ENCODE measurements at regions not wholly inside any gene's neighbourhood (a gene's known extent, or its start where the extent isn't known, plus 50 kb on each side); places are given as distances from the start of the nearest gene placed in this dataset.

DNA sequence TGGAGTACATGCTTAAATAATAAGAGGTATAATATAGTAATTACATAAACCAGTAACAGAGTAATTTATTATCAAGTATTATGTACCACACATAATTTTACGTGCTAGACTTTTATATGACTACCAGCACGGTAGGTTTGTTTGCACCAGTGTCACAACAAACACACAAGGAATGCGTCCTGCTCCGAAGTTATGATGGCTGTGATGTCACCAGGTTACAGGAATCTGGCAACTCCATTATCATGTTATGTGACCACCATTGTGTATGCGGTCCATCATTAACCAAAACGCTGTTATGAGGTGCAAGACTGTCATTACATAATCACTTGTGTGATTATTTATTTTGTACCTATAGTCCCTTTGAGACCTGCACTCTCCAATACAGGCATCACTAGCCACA, 235.2 kb upstream of the PMEPA1 start:
- TF ChIP-seq, protein P1, sequence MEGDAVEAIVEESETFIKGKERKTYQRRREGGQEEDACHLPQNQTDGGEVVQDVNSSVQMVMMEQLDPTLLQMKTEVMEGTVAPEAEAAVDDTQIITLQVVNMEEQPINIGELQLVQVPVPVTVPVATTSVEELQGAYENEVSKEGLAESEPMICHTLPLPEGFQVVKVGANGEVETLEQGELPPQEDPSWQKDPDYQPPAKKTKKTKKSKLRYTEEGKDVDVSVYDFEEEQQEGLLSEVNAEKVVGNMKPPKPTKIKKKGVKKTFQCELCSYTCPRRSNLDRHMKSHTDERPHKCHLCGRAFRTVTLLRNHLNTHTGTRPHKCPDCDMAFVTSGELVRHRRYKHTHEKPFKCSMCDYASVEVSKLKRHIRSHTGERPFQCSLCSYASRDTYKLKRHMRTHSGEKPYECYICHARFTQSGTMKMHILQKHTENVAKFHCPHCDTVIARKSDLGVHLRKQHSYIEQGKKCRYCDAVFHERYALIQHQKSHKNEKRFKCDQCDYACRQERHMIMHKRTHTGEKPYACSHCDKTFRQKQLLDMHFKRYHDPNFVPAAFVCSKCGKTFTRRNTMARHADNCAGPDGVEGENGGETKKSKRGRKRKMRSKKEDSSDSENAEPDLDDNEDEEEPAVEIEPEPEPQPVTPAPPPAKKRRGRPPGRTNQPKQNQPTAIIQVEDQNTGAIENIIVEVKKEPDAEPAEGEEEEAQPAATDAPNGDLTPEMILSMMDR (conservative IDR thresholded peaks at IDR 0.05; ENCODE audit: low read depth, low read length): no peak
- TF ChIP-seq, protein P2, sequence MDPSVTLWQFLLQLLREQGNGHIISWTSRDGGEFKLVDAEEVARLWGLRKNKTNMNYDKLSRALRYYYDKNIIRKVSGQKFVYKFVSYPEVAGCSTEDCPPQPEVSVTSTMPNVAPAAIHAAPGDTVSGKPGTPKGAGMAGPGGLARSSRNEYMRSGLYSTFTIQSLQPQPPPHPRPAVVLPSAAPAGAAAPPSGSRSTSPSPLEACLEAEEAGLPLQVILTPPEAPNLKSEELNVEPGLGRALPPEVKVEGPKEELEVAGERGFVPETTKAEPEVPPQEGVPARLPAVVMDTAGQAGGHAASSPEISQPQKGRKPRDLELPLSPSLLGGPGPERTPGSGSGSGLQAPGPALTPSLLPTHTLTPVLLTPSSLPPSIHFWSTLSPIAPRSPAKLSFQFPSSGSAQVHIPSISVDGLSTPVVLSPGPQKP (IDR thresholded peaks at IDR 0.05; ENCODE audit: borderline replicate concordance, low read depth, low read length): no peak
- no peak for TF ChIP-seq BHLHE40 (IDR thresholded peaks at IDR 0.05; ENCODE audit: low read depth, low read length)
- no peak for TF ChIP-seq RAD21 (IDR thresholded peaks at IDR 0.05; ENCODE audit: low read length)
- TF ChIP-seq CEBPB (IDR thresholded peaks at IDR 0.05; ENCODE audit: low read depth, low read length): no peak
- no peak for TF ChIP-seq FOS (IDR thresholded peaks at IDR 0.05; ENCODE audit: low read depth, low read length)
- TF ChIP-seq, protein P3, sequence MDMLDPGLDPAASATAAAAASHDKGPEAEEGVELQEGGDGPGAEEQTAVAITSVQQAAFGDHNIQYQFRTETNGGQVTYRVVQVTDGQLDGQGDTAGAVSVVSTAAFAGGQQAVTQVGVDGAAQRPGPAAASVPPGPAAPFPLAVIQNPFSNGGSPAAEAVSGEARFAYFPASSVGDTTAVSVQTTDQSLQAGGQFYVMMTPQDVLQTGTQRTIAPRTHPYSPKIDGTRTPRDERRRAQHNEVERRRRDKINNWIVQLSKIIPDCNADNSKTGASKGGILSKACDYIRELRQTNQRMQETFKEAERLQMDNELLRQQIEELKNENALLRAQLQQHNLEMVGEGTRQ (IDR thresholded peaks at IDR 0.05; ENCODE audit: low read depth, low read length): no peak
- no peak for TF ChIP-seq POLR2A (IDR thresholded peaks at IDR 0.05; ENCODE audit: low read depth, low read length)
- Histone ChIP-seq H4K5ac (ENCODE audit: low read depth, low read length) (no peak overlapping the region), H3K9ac (ENCODE audit: low read depth, low read length) (no peak overlapping the region)

More for the DNA sequence above, 235.2 kb upstream of the PMEPA1 start:
- Histone ChIP-seq H2AFZ (replicated peaks; ENCODE audit: low read length, poor library complexity) (no peak overlapping the region), H4K91ac (ENCODE audit: insufficient read depth, low read depth, low read length) (no peak overlapping the region), H2AK9ac (replicated peaks; ENCODE audit: low read depth, low read length, poor library complexity) (no peak overlapping the region), H3K27me3 (ENCODE audit: control insufficient read depth, insufficient read depth, low read length) (peaks cover 3% of the 10 kb centered on the region), H3K4me3 (ENCODE audit: insufficient read depth, low read depth, low read length) (no peak overlapping the region), H3K9me3 (ENCODE audit: control insufficient read depth, insufficient read depth, low read length) (no peaks in the 10 kb centered on the region), H2BK120ac (ENCODE audit: low read depth, low read length) (no peak overlapping the region), H4K20me1 (ENCODE audit: insufficient read depth, low read length) (no peaks in the 10 kb centered on the region), H3K9me1 (ENCODE audit: insufficient read depth, low read length) (no peaks in the 10 kb centered on the region), H2AK5ac (ENCODE audit: low read depth, low read length) (no peak overlapping the region), H3K56ac (ENCODE audit: extremely low read depth, insufficient read depth, low read length) (no peak overlapping the region), H3K23ac (ENCODE audit: low read depth, low read length) (no peak overlapping the region), H2BK5ac (ENCODE audit: low read depth, low read length, poor library complexity, severe bottlenecking) (no peak overlapping the region), H3K27ac (ENCODE audit: insufficient read depth, low read length) (no peak overlapping the region), H3K79me1 (ENCODE audit: low read depth in 1 of 2, low read length in 2 of 2) (no peaks in the 10 kb centered on the region), H2BK15ac (ENCODE audit: low read depth, low read length) (no peak overlapping the region), H3K18ac (ENCODE audit: low read depth, low read length) (no peak overlapping the region), H3K4me1 (ENCODE audit: control insufficient read depth, insufficient read depth, low read length) (no peaks in the 10 kb centered on the region), H3K14ac (replicated peaks; ENCODE audit: low read depth, low read length) (no peak overlapping the region), H3K4me2 (ENCODE audit: low read depth, low read length) (no peak overlapping the region), H2BK20ac (ENCODE audit: low read depth, low read length) (no peak overlapping the region), H4K8ac (ENCODE audit: low read depth in 2 of 2, low read length in 2 of 2) (no peak overlapping the region), H3K4ac (ENCODE audit: low read depth, low read length) (no peak overlapping the region), H3K36me3 (ENCODE audit: control insufficient read depth, insufficient read depth, low read length) (no peaks in the 10 kb centered on the region)
- intact Hi-C loops (cut with micrococcal nuclease): no loop called here
- no CpG with 5 or more reads among the region's 6 CpGs for WGBS, 2 experiments (ENCODE audit: extremely low coverage in 2 of 2, insufficient read length in 1 of 2)
- DNase-seq (no peak), ATAC-seq (ENCODE audit: low read depth) (no peak)
- in situ Hi-C loops (cut with MboI; ENCODE audit: low sequenced_read_pairs): no loop called here
- ChIA-PET CTCF (no interaction called here), POLR2A (ENCODE audit: unreplicated experiment) (no interaction called here)
- BruUV-seq (replicated peaks): no TSS peak
- dilution Hi-C loops (cut with HindIII; ENCODE audit: low sequenced_read_pairs, unreplicated experiment): no loop called here

Data from IMR-90 (cell line).